NCI-H1092 treated with DMSO at 0.1 percent for 48 hours (cell line): ENCODE measurements at regions not wholly inside any gene's neighbourhood (a gene's known extent, or its start where the extent isn't known, plus 50 kb on each side); places are given as distances from the start of the nearest gene placed in this dataset.
A peak's percentile ranks its signal among the peaks of the same experiment; 100 is the strongest.

ENCODE experiments used
- DNase-seq: peaks from one replicate; lab custom pipeline; 2025; lab: John Stamatoyannopoulos, UW

DNA sequence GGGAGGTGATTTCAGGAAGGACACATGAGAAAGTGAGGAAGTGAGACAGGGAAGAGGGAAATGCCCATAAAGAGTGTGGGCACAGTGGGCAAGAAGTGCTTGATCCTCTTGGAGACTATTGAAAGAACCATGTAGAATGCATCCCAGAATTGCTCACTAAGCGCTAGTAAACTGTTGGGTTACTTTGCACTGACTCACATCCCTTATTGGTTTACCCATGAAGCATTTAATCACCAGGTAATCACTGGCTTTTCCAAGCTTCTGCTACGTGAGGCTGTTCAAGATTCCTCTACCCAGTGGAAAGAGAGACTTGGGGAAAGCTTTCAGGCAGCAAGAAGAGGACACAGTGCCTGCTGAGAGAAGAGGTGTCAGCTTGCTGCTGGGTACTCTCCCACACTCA is 410.0 kb upstream of the JAG1 start:
- no peak for DNase-seq

DNA sequence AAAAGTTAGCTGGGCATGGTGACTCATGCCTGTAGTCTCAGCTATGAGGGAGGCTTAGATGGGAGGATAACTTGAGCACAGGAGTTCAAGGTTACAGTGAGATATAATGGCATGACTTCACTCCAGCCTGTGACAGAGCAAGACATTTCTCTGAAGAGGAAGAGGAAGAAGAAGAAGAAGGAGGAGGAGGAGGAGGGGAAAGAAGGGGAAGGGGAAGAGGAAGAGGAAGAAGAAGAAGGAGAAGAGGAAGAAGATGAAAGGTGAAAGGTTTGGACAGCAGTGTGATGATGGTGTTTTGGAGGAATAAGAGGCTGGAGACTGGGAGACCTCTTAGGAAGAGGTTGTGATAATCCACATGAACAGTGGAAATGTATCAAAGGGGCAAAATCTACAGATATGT is 410.7 kb upstream of the JAG1 start:
- no peak for DNase-seq

DNA sequence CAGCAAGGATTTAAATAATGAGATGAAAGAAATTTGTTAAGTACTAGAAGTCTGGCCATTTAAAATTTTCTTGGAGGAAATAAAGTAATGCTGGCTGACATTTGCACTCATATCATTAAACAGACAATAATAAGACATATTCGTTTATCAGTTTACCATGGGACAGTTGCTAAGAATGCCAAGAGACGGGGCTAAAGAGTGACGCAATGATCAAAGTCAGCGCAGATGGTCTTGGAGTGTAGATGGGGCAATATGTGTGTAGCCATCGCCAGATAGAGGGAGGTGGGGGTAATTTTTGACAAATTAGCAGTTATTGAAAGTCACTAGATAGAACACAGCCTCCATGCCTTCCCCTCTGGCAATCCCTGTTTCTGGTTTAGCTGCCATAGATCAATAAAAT is 413.2 kb upstream of the JAG1 start:
- DNase-seq: no peak

DNA sequence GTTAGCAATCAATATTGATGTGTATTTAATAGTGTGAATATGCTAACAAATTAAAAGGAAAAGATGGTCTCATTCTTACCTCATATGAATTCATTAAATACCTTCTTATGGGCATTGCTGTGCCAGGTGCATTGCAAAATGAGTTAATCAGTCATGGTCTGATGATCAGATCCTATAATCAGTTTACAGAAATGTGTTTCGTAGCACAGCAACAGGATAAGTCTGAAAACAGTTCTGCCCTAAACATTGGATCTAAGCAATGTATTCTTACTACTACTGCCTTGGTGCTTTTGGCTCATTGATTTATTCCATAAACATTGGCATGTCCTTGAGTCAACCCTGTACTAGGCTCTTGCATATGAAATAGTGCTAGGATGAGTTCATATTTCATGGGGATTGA is 417.0 kb upstream of the JAG1 start:
- DNase-seq: no peak

DNA sequence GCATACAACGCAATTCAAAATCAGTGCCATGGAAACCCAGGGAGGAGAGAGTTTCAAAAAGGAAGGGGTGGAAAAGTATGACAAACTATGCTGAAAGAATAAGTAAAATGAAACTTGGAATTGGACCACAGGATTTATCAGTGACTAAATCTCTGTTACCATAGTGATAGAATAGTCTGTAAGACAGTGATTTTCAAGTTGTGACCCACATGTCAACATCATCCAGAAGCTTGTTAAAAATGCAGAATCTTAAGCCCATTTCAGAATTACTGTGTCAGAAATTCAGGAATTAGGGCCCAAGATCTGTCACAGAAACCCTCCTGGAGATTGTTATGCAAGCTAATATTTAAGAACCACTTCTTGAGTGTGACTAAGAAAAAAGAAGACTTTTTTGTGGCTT is 417.7 kb upstream of the JAG1 start:
- no peak for DNase-seq

DNA sequence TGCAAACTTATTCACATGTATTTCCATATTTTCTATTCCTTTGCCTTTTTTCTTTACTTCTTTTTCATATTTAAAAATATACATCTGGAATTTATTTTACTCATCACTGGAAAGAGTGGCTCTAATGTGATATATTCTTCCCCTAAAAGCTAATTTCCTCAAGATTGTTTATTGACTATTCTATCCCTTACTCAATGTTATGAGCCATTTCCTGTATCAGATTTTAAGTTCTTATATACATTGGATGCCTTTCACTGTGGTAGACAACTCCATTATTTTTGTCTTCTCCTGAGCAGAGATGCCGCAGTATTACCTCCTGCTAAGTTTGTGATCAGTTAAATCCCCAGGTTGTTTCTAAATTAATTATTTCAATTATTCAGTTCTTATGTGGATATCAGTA is 418.4 kb upstream of the JAG1 start:
- no peak for DNase-seq

DNA sequence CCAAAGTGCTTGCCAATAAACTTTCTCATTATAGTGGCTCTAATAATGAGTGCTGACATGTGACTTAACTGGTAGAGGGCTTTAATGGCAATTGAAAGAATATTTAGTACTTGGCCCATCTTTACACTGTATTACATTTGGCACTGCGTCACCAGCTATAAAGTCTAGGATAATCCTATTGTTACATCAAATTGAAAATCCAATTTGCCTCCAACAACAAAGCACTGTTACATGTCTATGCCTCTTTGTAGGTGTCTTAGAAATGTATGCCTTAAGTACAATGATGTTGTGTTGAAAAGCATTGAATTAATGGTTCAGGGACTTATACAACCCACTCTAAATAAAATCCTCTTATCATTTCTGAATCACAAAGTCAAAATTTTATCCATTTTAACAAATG is 420.4 kb upstream of the JAG1 start:
- DNase-seq: no peak

DNA sequence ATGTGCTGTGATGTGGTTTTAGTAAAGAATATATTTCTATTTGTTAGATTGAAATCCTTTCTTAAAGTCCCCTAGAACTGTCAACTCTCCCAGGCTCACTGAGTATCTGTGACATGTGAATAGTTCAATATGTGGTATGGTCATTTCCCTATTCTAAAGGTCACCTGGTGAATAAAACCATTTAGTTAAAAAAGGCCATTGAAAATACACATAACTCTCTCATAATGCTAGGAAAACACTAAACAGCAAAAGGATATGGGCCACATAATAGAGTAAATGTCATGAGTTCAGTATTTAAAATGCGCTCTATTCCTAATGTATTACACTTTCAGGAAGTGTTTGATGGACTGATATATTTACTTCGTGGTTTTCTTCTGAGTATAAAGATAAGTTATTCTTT is 420.9 kb upstream of the JAG1 start:
- DNase-seq: no peak

DNA sequence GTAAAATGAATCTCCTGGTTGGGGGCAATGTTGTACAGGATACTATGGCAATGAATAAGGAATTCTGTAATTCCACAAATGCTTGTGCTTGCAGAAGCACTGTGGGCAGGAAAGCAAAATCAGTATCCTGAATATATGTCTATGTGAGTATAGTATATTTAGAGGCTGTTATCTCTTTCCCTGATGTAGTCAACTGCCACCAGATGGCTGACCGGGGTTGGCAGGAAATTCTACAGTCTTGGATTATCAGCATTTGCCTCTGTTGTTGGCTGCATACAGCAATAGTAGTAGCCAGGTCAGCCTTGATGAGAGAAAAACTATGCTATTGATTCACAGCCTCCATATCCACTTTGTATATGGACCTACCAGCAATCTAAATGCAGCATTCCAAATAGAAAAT is 425.1 kb upstream of the JAG1 start:
- no peak for DNase-seq

DNA sequence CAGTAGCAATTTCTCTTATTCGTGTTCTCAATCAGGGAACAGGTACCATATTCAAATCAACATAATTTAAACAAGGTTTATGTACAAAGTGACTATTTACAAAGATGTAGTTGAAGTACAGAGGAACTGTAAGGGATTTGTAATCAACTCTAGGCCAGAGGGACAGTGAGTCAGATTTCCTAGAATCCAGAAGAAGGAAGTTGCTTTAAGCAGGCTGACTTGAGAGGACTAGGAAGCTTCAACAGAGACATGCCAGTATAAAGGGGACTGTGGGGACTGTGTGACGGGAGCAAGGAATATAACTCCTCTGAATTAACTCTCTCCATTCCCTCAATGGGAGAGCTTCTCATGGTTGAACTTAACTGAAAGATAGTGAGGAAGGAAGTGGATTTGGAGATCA is 427.4 kb upstream of the JAG1 start:
- DNase-seq: no peak

DNA sequence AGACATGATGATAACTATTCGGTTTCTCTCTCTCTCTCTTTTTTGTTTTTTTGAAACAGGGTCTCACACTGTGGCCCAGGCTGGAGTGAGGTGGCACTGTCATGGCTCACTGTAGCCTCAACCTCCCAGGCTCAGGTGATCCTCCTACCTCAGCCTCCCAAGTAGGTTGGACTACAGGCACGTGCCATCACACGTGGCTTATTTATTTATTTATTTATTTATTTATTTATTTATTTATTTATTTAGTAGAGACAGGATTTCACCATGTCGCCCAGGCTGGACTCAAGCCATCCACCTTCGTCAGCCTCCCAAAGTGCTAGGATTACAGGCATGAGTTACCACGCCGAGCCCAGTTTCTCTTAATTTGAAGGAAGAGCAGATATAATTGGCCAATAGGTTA is 427.9 kb upstream of the JAG1 start:
- no peak for DNase-seq

DNA sequence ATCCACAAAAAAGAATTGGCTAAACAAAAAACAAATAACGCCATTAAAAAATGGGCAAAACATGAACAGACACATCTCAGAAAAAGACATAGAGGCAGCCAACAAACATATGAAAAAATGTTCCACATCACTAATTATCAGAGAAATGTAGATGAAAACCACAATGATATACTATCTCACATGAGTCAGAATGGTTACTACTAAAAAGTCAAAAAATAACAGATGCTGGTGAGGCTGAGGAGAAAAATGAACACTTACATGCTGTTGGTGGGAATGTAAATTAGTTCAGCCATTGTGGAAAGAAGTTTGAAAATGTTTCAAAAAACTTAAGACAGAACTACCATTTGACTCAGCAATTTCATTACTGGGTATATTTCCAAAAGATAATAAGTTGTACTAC is 430.1 kb upstream of the JAG1 start:
- no peak for DNase-seq

DNA sequence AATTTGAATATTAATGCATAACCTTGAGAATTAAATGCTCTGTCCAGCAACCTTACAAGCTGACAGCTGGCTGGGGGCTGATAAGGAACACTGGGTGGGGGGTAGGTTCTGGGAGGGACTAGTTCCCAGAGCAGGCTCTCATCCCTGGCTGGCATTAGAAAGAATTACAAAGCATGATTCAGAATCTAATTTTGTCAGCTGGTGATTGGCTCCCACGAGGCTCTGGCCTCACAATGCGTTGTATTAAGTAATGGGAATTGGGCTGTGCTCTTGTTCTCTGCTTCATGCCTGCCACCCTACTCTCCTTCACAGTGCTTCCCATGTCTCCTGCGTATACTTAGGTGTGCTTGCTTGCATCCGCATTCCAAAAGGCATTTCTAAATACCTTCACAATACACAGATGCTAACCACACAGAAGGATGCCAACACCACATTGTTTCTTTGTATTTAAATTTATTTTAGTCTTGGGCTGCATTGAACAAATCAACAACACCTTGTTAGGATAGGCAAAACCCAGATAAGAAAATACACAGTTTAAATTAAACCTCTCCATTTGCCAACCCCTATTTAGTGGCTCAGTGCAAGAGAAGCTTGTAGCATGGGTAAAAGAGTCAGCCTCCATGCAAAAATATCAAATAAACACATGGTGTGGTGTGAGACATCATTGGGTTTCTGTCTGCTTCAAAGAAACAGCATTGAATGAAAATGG is 434.5 kb upstream of the JAG1 start:
- no peak for DNase-seq

DNA sequence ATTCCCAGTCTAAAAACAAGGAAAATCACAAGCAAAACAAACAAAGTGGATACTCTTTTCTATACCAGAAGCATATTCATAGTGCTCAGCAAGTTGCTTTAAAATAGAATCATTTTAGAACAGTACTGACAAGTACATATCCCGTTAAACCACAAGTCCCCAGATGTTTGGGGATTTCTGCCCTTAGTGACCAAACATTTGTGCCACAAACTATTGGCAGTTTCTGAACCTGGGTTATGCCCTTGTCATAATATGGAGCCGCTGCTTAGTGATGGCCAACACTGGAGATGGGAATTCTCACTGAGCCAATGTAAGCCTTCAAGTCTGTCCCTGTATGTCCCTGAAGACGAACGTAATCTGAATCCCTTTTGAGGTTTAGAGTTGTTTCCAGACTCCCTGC is 436.7 kb upstream of the JAG1 start:
- DNase-seq: no peak

DNA sequence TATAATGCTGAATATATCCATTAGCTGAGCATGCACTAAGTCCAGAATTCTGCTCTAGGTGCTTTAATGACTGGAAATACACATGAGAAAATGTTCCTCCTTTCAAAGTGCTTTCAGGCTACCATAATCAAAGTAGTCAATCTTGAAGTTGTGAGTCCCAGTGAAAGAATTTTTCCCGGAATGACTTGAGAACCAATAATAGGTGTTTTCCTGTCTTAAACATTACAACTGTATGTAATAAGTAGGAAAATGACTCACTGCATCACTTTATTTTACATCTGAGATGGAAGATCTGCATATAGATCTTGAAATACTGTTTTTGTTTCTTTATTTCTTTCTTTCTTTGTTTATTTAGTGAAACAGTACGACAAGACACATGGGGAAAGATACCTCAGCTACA is 437.4 kb upstream of the JAG1 start:
- no peak for DNase-seq

DNA sequence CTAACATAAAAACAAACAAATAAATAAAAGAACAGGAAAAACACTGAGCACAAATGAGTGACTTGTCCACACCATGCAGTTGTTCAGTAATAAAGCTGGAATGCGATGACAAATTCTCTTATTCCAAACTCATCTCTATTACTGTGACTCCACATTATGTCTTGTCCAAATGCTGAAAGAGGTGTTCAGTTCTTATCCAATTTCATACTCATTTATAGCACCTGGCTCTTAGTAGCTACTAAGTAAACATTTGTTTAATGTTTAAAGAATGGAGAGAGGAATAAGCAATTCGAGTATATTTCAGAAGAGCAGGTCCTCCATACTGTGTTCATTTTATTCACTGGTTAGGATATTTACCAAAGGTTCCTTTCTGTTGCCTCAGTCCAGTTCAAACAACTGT is 439.0 kb upstream of the JAG1 start:
- DNase-seq: peak; percentile 88

DNA sequence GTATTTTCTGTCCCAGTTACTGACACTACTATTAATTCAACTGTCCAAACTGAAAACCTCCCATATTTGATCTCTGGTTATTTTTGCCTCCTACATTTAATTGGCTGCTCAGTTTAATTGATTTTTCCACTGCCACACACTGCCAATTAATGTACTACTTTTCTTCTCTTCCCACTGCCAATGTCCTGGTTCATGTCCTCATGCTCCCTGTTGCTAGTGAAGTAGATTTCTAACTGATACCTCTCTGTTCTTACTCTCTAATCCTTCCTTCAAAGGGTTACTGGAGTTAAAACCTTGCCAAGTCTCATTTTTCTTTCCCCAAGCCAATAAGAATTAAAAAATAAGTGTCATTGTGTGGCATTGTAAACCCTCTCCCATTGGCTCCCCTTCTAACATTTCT is 440.6 kb upstream of the JAG1 start:
- DNase-seq: no peak

DNA sequence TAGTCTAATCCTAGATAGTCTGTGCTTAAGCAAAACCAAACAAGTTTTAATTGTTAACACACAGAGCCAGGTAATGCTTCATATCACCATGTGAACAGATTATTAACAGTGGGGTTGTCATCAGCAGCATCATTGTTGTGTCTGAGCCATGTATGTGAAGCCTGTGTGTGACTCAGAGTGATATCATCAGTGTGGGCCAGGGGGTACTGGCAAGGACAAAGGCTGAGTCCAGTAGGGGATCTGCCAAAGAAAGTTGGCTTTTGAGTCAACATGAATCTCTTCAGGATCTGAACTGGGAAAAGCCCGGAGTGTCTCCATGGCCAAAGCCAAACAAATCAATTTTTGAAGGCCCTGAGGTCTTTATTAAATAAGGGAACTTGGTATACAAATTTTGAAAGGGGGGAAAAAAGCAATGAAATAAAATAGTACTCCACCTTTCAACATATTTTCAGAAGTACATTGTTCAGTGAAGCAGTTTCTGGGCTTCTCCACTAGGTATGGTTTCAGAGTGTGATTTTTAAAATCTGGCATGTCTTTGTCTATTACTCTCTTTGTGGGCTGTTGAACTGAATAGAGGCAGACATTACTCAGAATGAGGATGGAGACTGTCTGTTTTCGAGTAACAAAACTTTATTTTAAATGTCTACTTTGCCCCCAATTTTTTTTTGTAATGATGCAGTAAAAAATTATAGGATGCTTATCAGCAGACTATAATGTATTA is 444.2 kb upstream of the JAG1 start:
- no peak for DNase-seq

DNA sequence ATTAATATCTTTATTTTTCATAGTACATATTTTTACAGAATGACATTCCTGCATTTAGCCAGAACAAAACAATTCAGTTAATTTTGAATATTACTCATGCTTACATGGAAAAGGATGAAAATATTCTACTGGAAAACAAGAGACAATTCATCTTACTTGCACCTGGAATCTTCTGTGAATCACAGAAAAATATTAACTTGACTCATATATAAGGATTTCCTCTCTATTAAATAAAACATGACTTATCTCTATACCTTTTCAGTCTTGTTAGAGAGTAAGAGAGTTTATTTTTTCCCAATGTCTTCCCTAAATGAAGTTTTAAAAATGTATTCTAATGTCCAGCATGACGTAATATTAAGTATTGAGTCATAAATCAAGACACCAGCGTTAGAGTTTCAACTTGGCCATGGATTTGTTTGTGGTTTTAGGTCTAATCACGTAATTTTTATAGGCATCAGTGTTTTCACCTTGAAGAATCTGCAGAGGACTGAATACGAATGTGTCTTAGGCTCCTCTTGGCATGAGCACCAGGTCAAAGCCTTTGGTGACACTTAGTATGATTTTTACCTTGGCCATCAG is 445.1 kb upstream of the JAG1 start:
- DNase-seq: no peak

DNA sequence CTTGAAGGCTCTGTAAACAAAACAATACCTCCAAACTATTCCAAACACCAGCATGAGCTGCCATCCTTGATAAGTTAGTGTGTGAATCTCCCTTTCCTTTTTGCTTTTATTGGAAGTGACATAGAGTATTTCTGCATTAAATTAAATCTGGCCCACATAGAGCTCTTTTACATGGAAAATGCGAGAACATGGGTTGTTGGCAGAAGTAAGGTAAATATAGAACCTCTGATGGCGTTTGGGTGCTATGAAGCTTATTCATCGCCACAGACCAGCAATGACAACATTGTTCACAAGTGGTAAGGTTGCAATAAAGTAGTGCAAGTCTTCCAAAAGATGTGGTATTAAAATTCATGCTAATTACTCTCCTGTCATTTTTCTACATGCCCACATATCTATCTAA is 445.8 kb upstream of the JAG1 start:
- DNase-seq: no peak

DNA sequence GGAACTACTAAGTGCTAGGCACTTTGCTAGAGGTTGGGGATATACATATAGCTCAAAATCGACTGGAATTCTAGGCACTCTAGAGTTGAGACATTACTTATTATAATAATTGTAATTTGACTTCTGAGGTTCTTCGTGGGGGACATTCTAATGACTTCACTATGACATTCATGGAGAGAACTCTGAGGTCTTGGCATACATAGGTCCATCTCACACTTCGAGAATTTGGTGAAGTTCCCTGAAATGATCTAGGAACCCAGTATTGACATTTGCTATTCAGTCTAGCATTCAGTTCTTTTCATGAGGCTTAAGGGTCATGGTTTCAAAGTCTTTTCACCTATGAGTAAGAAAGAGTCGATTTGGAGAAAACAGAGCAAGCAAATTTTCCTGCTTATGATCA is 446.6 kb upstream of the JAG1 start:
- no peak for DNase-seq

DNA sequence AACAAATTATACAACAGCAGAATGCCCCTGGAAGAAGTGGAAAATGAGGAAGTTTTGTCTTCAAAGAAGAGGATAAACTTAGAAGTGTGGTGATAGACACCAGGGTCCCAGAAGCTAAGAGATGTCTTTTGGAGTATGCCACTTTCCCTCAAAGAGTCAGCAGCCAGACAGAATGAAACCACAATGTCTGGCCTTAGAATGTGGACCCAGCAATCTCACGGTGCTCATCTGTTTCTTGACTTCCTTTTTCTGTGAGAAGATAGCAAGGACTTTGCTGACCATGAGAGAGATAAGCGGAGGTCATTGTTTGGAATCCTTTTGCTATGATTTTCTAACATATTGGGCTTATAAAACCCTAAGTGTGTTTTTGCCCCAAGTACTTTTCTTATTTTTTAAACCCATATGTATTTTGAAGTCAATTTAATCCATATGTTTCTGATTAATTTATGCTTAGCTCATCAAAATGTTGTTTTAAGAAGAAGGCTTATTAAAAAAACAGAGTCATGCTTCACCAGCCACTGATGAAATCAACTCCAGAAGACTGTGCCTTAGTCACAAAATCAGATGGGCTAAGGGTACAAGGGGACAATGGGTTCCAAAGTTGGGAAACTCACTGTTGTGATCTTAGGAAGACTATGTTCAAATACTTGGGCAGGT is 451.2 kb upstream of the JAG1 start:
- DNase-seq: no peak

DNA sequence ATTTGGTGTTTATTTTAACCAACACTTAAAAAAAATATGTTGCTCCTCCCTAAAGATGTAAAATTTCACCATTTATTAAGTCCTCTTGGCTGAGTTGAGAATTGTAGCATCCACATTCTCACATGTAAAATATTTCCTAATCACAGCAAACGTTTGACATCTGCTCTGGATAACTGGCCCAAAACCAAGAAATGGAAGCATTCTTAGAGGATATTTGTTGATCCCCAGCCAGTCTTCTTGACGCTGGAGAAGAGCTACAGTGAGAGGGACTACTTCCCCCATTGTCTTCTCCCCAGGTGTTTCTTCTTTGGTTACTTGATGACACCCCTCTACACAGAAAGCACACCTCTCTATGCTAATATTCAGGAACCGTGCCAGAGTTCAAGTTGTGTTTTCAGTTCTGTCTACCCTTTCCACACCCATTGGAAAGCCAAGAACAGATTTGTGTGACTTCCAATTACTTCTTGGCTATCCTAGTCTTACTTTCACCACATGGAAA is 454.5 kb upstream of the JAG1 start:
- no peak for DNase-seq
